HG02763 (cell line): ENCODE measurements at regions not wholly inside any gene's neighbourhood (a gene's known extent, or its start where the extent isn't known, plus 50 kb on each side); places are given as distances from the start of the nearest gene placed in this dataset.

Experiments used
- ATAC-seq: cut with Tn5 transposase; IDR thresholded peaks from one replicate; pipeline ENCODE4 v1.9.1; 2021; ENCODE audit warnings: mild to moderate bottlenecking, moderate library complexity; ENCODE audit not compliant: unreplicated experiment

DNA sequence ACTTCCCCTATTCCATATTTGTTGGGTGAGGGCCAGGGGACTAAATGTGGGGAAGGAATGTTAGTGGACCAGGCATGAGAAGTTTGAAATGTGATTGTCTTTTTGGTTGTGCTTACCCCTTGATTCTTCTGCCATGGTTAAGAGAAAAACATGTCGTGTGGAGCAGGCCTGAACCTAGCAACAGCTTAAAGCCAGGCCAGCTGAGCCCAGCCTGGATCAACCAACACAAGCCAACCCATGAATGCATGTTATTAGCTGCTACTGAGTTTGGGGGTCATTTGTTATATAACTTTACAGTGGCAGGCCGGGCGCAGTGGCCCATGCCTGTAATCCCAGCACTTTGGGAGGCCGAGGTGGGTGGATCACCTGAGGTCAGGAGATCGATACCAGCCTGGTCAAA lies 52.4 kb upstream of the TRIO start:
- no peak for ATAC-seq

DNA sequence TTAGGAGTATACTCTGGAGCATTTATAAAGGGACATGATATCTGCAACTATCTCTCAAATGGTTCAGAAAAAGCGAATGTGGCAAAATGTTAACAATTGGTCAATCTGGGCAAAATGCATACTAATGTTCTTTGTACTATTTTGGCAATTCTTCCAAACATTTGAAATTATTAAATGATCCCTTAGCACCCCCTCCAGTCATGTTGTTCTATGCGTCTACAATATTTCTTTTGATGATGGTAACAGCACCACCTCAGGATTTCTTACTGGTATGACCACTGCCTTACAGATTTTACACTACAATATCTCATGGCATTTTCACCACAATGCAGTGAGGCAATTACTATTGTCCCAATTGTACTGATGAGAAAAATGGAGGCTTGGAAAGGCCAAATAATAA lies 52.9 kb upstream of the TRIO start:
- ATAC-seq: no peak

- ATAC-seq: no peak
Measured at GRCh38 chr5:14089198-14089597, 53.9 kb upstream of the TRIO start.

DNA sequence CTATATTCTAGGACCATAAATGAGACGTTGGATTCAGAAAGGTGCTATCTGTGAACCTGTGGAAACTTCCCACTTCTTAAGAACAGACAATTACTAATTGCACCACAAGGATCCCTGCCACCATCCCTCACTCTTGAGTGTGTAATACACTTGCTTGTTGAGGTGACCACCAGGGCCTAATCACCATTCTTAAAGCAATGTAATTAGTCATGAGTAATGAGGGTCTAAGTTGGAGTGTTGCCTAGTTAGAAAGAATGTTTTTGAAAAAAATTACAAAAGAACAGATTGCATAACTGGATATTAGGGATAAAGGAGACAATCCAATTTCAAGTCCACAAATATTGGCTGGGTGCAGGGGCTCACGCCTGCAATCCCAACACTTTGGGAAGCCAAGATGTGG lies 56.9 kb upstream of the TRIO start:
- no peak for ATAC-seq

GRCh38 chr5:14082973-14083372 lies 60.2 kb upstream of the TRIO start:
- no peak for ATAC-seq

DNA sequence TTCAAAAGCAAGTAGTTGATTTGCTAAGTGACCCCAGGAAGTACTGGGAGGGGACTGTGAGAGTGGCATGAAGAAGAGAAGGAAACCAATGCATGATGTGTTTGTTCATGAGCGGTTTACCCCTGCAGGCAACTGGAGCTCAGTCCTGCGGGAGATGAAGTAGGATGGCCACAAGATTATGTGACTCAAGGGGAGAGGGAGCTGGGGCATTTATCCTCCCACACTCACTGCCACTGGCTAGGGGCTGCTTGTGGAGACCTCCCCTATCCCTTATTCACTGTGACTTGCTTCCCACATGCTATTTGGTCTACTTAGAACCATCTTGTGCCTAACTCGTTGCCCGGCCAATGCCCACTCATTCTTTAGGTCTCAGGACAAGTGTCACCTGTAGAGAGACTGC lies 60.6 kb upstream of the TRIO start:
- no peak for ATAC-seq

DNA sequence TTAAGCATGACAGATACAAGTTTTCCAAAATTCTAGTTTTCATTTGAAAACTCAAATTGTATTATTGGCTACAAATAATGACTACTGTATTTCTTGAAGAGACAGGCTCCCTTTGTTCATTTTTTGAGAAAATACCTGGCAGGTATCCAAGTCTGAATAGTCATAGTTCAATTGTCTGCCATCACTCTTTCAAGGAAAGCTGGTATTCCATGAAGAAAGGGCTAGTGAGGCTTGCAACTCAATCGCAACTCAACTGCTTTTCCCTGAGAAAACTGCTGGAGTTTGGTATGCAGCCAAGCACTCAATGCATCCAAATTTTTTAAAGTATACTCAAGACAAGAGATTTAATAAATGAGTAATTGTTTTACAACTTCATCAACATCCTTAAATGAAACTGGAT lies 61.4 kb upstream of the TRIO start:
- ATAC-seq: no peak

DNA sequence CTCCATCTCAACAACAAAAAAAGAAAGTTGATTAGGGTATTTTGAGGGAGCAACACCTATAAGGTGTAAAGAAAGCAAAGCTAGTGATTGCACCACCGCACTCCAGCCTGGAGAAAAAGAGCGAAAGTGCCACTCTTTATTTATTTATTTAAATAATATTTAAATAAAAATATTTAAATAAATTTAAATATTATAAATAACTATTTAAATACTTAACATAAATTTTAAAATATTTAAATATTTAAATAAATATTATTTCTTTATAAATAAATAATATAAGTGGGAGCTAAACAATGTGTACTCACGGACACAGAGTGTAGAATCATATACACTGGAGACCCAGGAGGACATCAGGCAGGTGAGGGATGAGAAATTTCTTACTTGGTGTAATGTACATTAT lies 64.4 kb upstream of the TRIO start:
- no peak for ATAC-seq

GRCh38 chr5:14077501-14077900 lies 65.6 kb upstream of the TRIO start:
- ATAC-seq: no peak

DNA sequence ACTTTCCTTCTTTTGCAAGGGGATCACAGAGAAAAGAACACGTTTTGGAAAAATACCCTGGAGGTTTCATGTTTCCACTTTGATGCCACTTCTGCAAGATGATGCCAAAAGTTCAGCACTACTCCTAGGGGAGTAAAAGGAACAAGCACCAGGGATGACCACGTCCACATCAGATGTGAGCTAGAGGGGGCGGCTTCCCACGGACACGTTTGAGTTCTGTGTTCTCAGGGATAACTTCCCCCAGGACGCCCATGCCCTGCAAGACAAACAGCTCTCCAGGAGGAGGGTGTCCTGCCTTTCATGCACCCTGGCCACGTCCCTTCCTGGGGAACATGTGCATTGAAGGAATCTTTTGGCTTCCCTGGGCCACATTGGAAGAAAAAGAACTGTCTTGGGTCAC lies 66.6 kb upstream of the TRIO start:
- no peak for ATAC-seq

GRCh38 chr5:14075937-14076336 lies 67.2 kb upstream of the TRIO start:
- ATAC-seq: no peak

GRCh38 chr5:14071433-14071832 lies 71.7 kb upstream of the TRIO start:
- ATAC-seq: no peak

DNA sequence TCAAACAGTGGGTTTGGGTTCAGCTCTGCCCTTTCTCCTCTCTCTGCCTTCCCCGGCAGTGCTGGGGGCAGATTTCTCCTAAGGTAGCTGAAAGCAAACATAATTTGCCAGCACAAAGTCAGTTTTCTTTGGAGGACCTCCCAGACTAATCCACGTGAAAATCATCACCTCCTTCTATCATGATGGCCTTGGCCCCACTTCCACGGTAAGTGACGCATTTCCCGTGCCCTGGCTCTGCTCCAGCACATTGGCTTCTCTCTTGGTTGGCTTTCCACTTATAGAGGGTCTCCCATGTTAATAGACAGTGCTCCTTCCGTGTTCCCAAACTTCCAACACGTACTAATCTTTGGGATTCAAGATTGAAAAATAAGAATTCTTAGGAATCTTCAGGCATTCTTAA lies 74.1 kb upstream of the TRIO start:
- no peak for ATAC-seq

- ATAC-seq: no peak
Measured at GRCh38 chr5:14068136-14068535, 75.0 kb upstream of the TRIO start.

DNA sequence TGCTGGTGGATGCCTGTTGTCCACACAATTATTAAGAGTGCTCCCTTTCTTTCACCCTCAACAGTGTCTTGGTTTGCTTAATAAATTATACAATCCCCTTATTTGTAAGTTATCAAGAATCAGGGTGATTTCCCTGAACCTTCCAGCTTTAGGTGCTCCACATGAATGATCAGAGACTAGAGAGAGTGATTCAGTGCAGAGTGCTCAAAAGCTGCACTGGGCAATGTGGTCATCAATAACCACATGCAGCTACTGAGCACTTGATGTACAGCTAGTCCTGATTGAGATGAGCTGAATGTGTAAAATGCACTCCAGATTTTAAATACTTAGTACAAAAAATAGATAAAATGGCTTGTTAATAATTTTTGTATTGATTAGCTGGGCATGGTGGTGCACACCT lies 76.8 kb upstream of the TRIO start:
- no peak for ATAC-seq

GRCh38 chr5:14064841-14065240 lies 78.3 kb upstream of the TRIO start:
- no peak for ATAC-seq

DNA sequence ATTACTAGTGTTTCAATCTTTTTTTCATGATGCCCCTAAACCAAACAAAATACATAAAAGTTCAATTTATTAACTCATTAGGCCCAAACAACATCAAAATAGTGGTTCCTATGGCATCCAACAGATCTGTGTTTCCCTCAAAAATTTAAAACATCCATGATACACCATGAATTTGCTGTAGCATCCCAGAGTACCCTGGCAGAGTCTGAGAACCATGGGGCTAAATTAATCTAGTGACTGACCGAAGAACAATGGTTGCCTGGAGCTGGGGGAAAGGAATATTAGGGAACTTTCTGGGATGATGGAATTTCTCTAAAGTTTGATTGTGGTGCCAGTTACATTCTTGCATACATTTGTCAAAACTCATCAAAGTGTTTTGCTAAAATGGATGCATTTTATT lies 79.5 kb upstream of the TRIO start:
- ATAC-seq: no peak

GRCh38 chr5:14063138-14063537 lies 80.0 kb upstream of the TRIO start:
- ATAC-seq: no peak

GRCh38 chr5:14062178-14062577 lies 81.0 kb upstream of the TRIO start:
- ATAC-seq: no peak

DNA sequence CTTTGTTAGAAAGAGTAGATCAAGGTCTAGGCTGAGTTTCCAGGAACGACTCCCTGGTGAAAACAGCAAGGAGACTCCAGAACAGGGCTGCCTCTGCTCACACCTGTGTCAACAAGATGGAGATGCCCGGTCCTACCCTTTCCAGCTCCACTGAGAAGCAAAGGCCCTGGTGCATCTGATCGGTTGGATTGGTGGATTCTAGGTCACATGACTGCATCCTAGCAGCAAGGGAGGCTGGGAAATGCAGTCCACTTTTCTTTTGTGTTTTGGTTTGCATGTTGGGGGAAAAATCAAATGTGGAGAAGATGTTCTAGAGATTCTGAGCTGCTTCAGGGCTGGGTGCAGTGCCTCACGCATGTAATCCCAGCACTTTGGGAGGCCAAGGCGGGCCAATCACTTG lies 82.0 kb upstream of the TRIO start:
- ATAC-seq: no peak

GRCh38 chr5:14060218-14060617 lies 82.9 kb upstream of the TRIO start:
- no peak for ATAC-seq

DNA sequence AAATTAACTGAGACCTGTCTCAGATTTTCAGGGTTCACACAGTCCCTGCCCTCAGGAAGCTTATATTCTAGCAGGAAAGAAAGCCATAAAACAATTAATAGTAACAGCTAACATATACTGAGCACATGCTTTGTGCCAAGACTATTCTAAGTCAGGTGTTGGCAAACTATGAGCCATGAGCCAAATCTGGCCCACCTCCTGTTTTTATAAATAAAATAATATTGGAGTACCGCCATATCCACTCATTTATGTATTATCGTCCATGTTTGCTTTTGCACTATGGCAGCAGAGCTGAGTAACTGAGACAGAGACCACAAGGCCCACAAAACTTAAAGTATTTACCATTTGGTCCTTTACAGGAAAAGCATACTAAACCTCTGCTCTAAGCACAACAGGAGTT lies 83.3 kb upstream of the TRIO start:
- ATAC-seq: no peak

DNA sequence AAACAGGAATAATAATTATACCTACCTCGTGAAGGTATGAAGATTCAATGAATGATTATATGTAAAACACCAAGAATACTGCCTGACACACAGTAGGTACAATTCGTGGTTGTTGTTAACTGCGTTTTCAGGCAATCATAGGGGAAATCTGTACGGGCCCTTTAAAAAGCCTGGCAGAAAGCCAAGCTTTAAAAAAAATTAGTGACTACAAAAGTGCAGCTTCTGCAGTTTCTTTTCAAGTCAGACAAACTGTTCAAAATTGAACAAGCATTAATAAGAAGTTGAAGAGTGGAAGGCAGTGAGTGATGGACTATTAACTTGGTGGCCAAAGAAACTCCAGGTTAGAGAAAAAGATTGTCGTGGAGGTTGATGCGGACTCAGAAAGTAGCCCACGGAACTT lies 85.9 kb upstream of the TRIO start:
- no peak for ATAC-seq

- ATAC-seq: no peak
Measured at GRCh38 chr5:14056039-14056438, 87.1 kb upstream of the TRIO start.
